ENCODE measurements at regions not wholly inside any gene's neighbourhood (a gene's known extent, or its start where the extent isn't known, plus 50 kb on each side); places are given as distances from the start of the nearest gene placed in this dataset.

GRCh38 chr16:79798416-79799053 lies 198.0 kb upstream of the MAF start:
- DNase-seq (ENCODE audit: unreplicated experiment): no peak
- ChIA-PET CTCF (no interaction called here), POLR2A (interaction anchor here (1.2 kb wide), 1 partner anchor 56 kb away, joined by 3 read pairs; no protein-coding TSS in a partner anchor)
- Mint-ChIP-seq H3K4me1 (ENCODE audit: insufficient read depth, unreplicated experiment) (peaks cover 9% of the 10 kb centered on the region), H3K36me3 (ENCODE audit: insufficient read depth, unreplicated experiment) (no peaks in the 10 kb centered on the region), H3K27ac (ENCODE audit: low read depth, unreplicated experiment) (no peak overlapping the region), H3K27me3 (ENCODE audit: insufficient read depth, unreplicated experiment) (no peaks in the 10 kb centered on the region), H3K9me3 (ENCODE audit: unreplicated experiment) (no peaks in the 10 kb centered on the region), H3K4me3 (ENCODE audit: unreplicated experiment) (no peak overlapping the region)
- BruUV-seq (replicated peaks): no TSS peak
- intact Hi-C loops (cut with micrococcal nuclease): no loop called here
- TF ChIP-seq CTCF (IDR thresholded peaks at IDR 0.05; ENCODE audit: unreplicated experiment): no peak

GRCh38 chr16:79797486-79797885 lies 196.9 kb upstream of the MAF start:
- intact Hi-C loops (cut with micrococcal nuclease): no loop called here
- H3K9me3 Mint-ChIP-seq (ENCODE audit: unreplicated experiment): no peaks in the 10 kb centered on the region
- no peaks in the 10 kb centered on the region for H3K36me3 Mint-ChIP-seq (ENCODE audit: insufficient read depth, unreplicated experiment)
- no TSS peak for BruUV-seq (replicated peaks)
- H3K4me1 Mint-ChIP-seq (ENCODE audit: insufficient read depth, unreplicated experiment): peaks cover 9% of the 10 kb centered on the region
- DNase-seq (ENCODE audit: unreplicated experiment): no peak
- ChIA-PET CTCF (interaction anchor here (0.7 to 1.2 kb wide), 3 partner anchors 15 to 550 kb away, joined by 3 to 4 read pairs (median 4); no protein-coding TSS in a partner anchor), POLR2A (interaction anchor here (0.6 to 1.2 kb wide), 2 partner anchors 29 to 57 kb away, joined by 3 read pairs; no protein-coding TSS in a partner anchor)
- H3K4me3 Mint-ChIP-seq (ENCODE audit: unreplicated experiment): no peak overlapping the region
- no peak for TF ChIP-seq CTCF (IDR thresholded peaks at IDR 0.05; ENCODE audit: unreplicated experiment)
- H3K27me3 Mint-ChIP-seq (ENCODE audit: insufficient read depth, unreplicated experiment): no peaks in the 10 kb centered on the region
- no peak overlapping the region for H3K27ac Mint-ChIP-seq (ENCODE audit: low read depth, unreplicated experiment)

- Mint-ChIP-seq H3K27ac (ENCODE audit: low read depth, unreplicated experiment) (no peak overlapping the region), H3K27me3 (ENCODE audit: insufficient read depth, unreplicated experiment) (no peaks in the 10 kb centered on the region), H3K4me1 (ENCODE audit: insufficient read depth, unreplicated experiment) (peaks cover 4% of the 10 kb centered on the region), H3K9me3 (ENCODE audit: unreplicated experiment) (no peaks in the 10 kb centered on the region), H3K36me3 (ENCODE audit: insufficient read depth, unreplicated experiment) (no peaks in the 10 kb centered on the region), H3K4me3 (ENCODE audit: unreplicated experiment) (no peak overlapping the region)
- POLR2A ChIA-PET: no interaction called here
- no TSS peak for BruUV-seq (replicated peaks)
- intact Hi-C loops (cut with micrococcal nuclease): no loop called here
- no peak for DNase-seq (ENCODE audit: unreplicated experiment)
- no peak for TF ChIP-seq CTCF (IDR thresholded peaks at IDR 0.05; ENCODE audit: unreplicated experiment)
- CTCF ChIA-PET: no interaction called here
These were observed 195.0 kb upstream of the MAF start for GRCh38 chr16:79795556-79795955.

GRCh38 chr16:79794941-79795340 lies 194.4 kb upstream of the MAF start:
- H3K9me3 Mint-ChIP-seq (ENCODE audit: unreplicated experiment): no peaks in the 10 kb centered on the region
- intact Hi-C loops (cut with micrococcal nuclease): no loop called here

More at GRCh38 chr16:79794941-79795340, 194.4 kb upstream of the MAF start:
- no TSS peak for BruUV-seq (replicated peaks)
- H3K4me1 Mint-ChIP-seq (ENCODE audit: insufficient read depth, unreplicated experiment): peaks cover 4% of the 10 kb centered on the region
- no peak for TF ChIP-seq CTCF (IDR thresholded peaks at IDR 0.05; ENCODE audit: unreplicated experiment)
- CTCF ChIA-PET: interaction anchor here (0.6 kb wide), 1 partner anchor 1029 kb away, joined by 3 read pairs; no protein-coding TSS in a partner anchor
- no peaks in the 10 kb centered on the region for H3K27me3 Mint-ChIP-seq (ENCODE audit: insufficient read depth, unreplicated experiment)
- no peak overlapping the region for H3K4me3 Mint-ChIP-seq (ENCODE audit: unreplicated experiment)
- no peak overlapping the region for H3K27ac Mint-ChIP-seq (ENCODE audit: low read depth, unreplicated experiment)
- no peak for DNase-seq (ENCODE audit: unreplicated experiment)
- POLR2A ChIA-PET: no interaction called here
- H3K36me3 Mint-ChIP-seq (ENCODE audit: insufficient read depth, unreplicated experiment): no peaks in the 10 kb centered on the region

All from MCF 10A (cell line).